GM23338 (cell line): ENCODE measurements at regions not wholly inside any gene's neighbourhood (a gene's known extent, or its start where the extent isn't known, plus 50 kb on each side); places are given as distances from the start of the nearest gene placed in this dataset.
A peak's percentile ranks its signal among the peaks of the same experiment; 100 is the strongest.

Experiments used
- ATAC-seq: fragments of 200-7000 bp; cut with Tn5 transposase; 3 replicates; pipeline ENCODE4 v1.9.1; 2020
- DNase-seq: peaks from one replicate; pipeline ENCODE4 v3.0.0-alpha.2; 2015; ENCODE audit warnings: low spot score
- H2AFZ ChIP-seq: fragments of 200-600 bp; sonication (generic); 2 replicates; pipeline ENCODE4 v1.8.0; 2016; ENCODE audit warnings: antibody characterized with exemption, mild to moderate bottlenecking, moderate library complexity
- H3F3A ChIP-seq: fragments of 200-600 bp; sonication (generic); replicated peaks from 2 replicates; pipeline ENCODE4 v1.8.0; 2017; ENCODE audit warnings: antibody characterized with exemption, mixed run types, low read depth
- H3K27ac ChIP-seq: fragments of 200-600 bp; sonication (generic); 2 replicates; pipeline ENCODE4 v1.6.1; 2016; ENCODE audit warnings: low read depth
- H3K27me3 ChIP-seq: fragments of 200-600 bp; sonication (generic); 2 replicates; pipeline ENCODE4 v1.8.0; 2016; ENCODE audit warnings: mild to moderate bottlenecking, mixed run types, moderate library complexity; ENCODE audit not compliant: insufficient read depth
- H3K36me3 ChIP-seq: fragments of 200-600 bp; sonication (generic); 2 replicates; pipeline ENCODE4 v1.8.0; 2016; ENCODE audit warnings: mild to moderate bottlenecking; ENCODE audit not compliant: insufficient read depth
- H3K4me1 ChIP-seq: fragments of 200-600 bp; sonication (generic); 2 replicates; pipeline ENCODE4 v1.8.0; 2016; ENCODE audit warnings: mild to moderate bottlenecking, moderate library complexity; ENCODE audit not compliant: insufficient read depth
- H3K4me2 ChIP-seq: fragments of 200-600 bp; sonication (generic); 2 replicates; pipeline ENCODE4 v1.7.1; 2017; ENCODE audit warnings: mixed run types
- H3K4me3 ChIP-seq: fragments of 200-600 bp; sonication (generic); 2 replicates; pipeline ENCODE4 v1.6.1; 2016; ENCODE audit warnings: mixed run types
- H3K79me2 ChIP-seq: fragments of 200-600 bp; sonication (generic); replicated peaks from 2 replicates; pipeline ENCODE4 v1.8.0; 2017; ENCODE audit warnings: mild to moderate bottlenecking; ENCODE audit not compliant: insufficient read depth
- H3K9me2 ChIP-seq: fragments of 200-600 bp; sonication (generic); 2 replicates; pipeline ENCODE4 v1.8.0; 2017; ENCODE audit not compliant: insufficient read depth
- H4K20me1 ChIP-seq: fragments of 200-600 bp; sonication (generic); replicated peaks from 2 replicates; pipeline ENCODE4 v1.8.0; 2017; ENCODE audit warnings: mild to moderate bottlenecking; ENCODE audit not compliant: insufficient read depth
- H3K27ac Mint-ChIP-seq: 2 replicates; pipeline ENCODE4 v1.8.0; 2020; ENCODE audit warnings: inconsistent platforms, mild to moderate bottlenecking, moderate library complexity, mixed read lengths
- H3K27me3 Mint-ChIP-seq: 3 replicates; pipeline ENCODE4 v1.8.0; 2022; ENCODE audit warnings: low read depth, mild to moderate bottlenecking, moderate library complexity, mixed read lengths, inconsistent platforms; ENCODE audit not compliant: insufficient read depth, poor library complexity
- H3K36me3 Mint-ChIP-seq: 3 replicates; pipeline ENCODE4 v1.8.0; 2021; ENCODE audit warnings: low read depth, mild to moderate bottlenecking, inconsistent platforms, moderate library complexity, mixed read lengths
- H3K4me1 Mint-ChIP-seq: 3 replicates; pipeline ENCODE4 v1.8.0; 2020; ENCODE audit warnings: mild to moderate bottlenecking, inconsistent platforms, mixed read lengths
- H3K4me3 Mint-ChIP-seq: 3 replicates; pipeline ENCODE4 v1.8.0; 2021; ENCODE audit warnings: moderate library complexity, mild to moderate bottlenecking, inconsistent platforms, mixed read lengths
- H3K9me3 Mint-ChIP-seq: 3 replicates; pipeline ENCODE4 v1.8.0; 2020; ENCODE audit warnings: moderate library complexity, mild to moderate bottlenecking, inconsistent platforms, mixed read lengths
- CTCF ChIP-seq, 2 experiments: fragments of 200-600 bp in 1 of 2; sonication (generic) in 1 of 2; conservative IDR thresholded peaks; 2 replicates each; pipeline versions ENCODE4 v1.5.1 to v1.6.1; 2016 to 2017; ENCODE audit warnings: antibody characterized with exemption in 2 of 2, low read depth in 2 of 2, mild to moderate bottlenecking in 2 of 2, moderate library complexity in 1 of 2
- ETS1 ChIP-seq: IDR thresholded peaks from 2 replicates; pipeline ENCODE4 v1.6.1; 2016; ENCODE audit warnings: antibody characterized with exemption
- EZH2phosphoT487 ChIP-seq: fragments of 200-600 bp; sonication (generic); IDR thresholded peaks from one replicate; pipeline ENCODE4 v1.8.1; 2018; ENCODE audit warnings: antibody characterized with exemption; ENCODE audit not compliant: unreplicated experiment
- JUNB ChIP-seq: IDR thresholded peaks from one replicate; pipeline ENCODE4 v1.6.1; 2016; ENCODE audit warnings: antibody characterized with exemption; ENCODE audit not compliant: unreplicated experiment
- NANOG ChIP-seq: IDR thresholded peaks from 2 replicates; pipeline ENCODE4 v1.6.1; 2016; ENCODE audit warnings: antibody characterized with exemption, borderline replicate concordance
- STAT1 ChIP-seq: IDR thresholded peaks from one replicate; pipeline ENCODE4 v1.6.1; 2016; ENCODE audit warnings: antibody characterized with exemption; ENCODE audit not compliant: unreplicated experiment
- ZNF114 ChIP-seq: fragments of 250-450 bp; sonication (Bioruptor Pico); IDR thresholded peaks from 2 replicates; pipeline ENCODE4 v1.5.0; 2020; ENCODE audit warnings: mild to moderate bottlenecking, moderate library complexity
- ZNF331 ChIP-seq: fragments of 250-450 bp; sonication (Bioruptor Pico); IDR thresholded peaks from 2 replicates; pipeline ENCODE4 v1.5.0; 2020; ENCODE audit warnings: low read depth, mild to moderate bottlenecking, moderate library complexity
- TF ChIP-seq, protein P1 (sequence below): fragments of 250-450 bp; sonication (Bioruptor Pico); IDR thresholded peaks from 2 replicates; pipeline ENCODE4 v1.5.0; 2020; ENCODE audit warnings: mild to moderate bottlenecking, moderate library complexity

- peak; percentile 60 for DNase-seq
- Histone ChIP-seq H3K36me3 (no peaks in the 10 kb centered on the region), H3K4me1 (no peaks in the 10 kb centered on the region; the same call in 1 of the 2 replicates), H3K27ac (no peak overlapping the region), H3K4me2 (peak overlapping the region; percentile 62), H4K20me1 (no peaks in the 10 kb centered on the region), H3K27me3 (no peaks in the 10 kb centered on the region), H3K4me3 (peak overlapping the region; percentile 30; the same call in 1 of the 2 replicates), H3F3A (no peaks in the 10 kb centered on the region), H3K9me2 (no peaks in the 10 kb centered on the region), H3K79me2 (no peaks in the 10 kb centered on the region), H2AFZ (no peak overlapping the region)
- TF ChIP-seq CTCF (conservative IDR thresholded peaks at IDR 0.05; ENCODE audit: low read depth in 2 of 2) (no peak), ETS1 (no peak), EZH2phosphoT487 (no peak), NANOG (no peak), STAT1 (no peak), JUNB (no peak), ZNF331 (no peak), ZNF114 (CRISPR knock-in tag) (no peak)
- TF ChIP-seq, protein P1, sequence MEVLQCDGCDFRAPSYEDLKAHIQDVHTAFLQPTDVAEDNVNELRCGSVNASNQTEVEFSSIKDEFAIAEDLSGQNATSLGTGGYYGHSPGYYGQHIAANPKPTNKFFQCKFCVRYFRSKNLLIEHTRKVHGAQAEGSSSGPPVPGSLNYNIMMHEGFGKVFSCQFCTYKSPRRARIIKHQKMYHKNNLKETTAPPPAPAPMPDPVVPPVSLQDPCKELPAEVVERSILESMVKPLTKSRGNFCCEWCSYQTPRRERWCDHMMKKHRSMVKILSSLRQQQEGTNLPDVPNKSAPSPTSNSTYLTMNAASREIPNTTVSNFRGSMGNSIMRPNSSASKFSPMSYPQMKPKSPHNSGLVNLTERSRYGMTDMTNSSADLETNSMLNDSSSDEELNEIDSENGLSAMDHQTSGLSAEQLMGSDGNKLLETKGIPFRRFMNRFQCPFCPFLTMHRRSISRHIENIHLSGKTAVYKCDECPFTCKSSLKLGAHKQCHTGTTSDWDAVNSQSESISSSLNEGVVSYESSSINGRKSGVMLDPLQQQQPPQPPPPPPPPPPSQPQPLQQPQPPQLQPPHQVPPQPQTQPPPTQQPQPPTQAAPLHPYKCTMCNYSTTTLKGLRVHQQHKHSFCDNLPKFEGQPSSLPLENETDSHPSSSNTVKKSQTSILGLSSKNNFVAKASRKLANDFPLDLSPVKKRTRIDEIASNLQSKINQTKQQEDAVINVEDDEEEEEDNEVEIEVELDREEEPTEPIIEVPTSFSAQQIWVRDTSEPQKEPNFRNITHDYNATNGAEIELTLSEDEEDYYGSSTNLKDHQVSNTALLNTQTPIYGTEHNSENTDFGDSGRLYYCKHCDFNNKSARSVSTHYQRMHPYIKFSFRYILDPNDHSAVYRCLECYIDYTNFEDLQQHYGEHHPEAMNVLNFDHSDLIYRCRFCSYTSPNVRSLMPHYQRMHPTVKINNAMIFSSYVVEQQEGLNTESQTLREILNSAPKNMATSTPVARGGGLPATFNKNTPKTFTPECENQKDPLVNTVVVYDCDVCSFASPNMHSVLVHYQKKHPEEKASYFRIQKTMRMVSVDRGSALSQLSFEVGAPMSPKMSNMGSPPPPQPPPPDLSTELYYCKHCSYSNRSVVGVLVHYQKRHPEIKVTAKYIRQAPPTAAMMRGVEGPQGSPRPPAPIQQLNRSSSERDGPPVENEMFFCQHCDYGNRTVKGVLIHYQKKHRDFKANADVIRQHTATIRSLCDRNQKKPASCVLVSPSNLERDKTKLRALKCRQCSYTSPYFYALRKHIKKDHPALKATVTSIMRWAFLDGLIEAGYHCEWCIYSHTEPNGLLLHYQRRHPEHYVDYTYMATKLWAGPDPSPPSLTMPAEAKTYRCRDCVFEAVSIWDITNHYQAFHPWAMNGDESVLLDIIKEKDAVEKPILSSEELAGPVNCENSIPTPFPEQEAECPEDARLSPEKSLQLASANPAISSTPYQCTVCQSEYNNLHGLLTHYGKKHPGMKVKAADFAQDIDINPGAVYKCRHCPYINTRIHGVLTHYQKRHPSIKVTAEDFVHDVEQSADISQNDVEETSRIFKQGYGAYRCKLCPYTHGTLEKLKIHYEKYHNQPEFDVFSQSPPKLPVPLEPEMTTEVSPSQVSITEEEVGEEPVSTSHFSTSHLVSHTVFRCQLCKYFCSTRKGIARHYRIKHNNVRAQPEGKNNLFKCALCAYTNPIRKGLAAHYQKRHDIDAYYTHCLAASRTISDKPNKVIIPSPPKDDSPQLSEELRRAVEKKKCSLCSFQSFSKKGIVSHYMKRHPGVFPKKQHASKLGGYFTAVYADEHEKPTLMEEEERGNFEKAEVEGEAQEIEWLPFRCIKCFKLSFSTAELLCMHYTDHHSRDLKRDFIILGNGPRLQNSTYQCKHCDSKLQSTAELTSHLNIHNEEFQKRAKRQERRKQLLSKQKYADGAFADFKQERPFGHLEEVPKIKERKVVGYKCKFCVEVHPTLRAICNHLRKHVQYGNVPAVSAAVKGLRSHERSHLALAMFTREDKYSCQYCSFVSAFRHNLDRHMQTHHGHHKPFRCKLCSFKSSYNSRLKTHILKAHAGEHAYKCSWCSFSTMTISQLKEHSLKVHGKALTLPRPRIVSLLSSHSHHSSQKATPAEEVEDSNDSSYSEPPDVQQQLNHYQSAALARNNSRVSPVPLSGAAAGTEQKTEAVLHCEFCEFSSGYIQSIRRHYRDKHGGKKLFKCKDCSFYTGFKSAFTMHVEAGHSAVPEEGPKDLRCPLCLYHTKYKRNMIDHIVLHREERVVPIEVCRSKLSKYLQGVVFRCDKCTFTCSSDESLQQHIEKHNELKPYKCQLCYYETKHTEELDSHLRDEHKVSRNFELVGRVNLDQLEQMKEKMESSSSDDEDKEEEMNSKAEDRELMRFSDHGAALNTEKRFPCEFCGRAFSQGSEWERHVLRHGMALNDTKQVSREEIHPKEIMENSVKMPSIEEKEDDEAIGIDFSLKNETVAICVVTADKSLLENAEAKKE (CRISPR knock-in tag) = no peak
- H3K4me1 Mint-ChIP-seq = peaks cover 17% of the 10 kb centered on the region
- H3K9me3 Mint-ChIP-seq = no peaks in the 10 kb centered on the region
- H3K36me3 Mint-ChIP-seq = no peaks in the 10 kb centered on the region
- peaks cover 7% of the 10 kb centered on the region for H3K27me3 Mint-ChIP-seq
- ATAC-seq = peak; percentile 83
- no peak overlapping the region for H3K27ac Mint-ChIP-seq
- no peak overlapping the region for H3K4me3 Mint-ChIP-seq
Observed at GRCh38 chrX:69396916-69397315, 107.2 kb upstream of the NALF2 start.
